GM12892 (cell line): ENCODE measurements at regions not wholly inside any gene's neighbourhood (a gene's known extent, or its start where the extent isn't known, plus 50 kb on each side); places are given as distances from the start of the nearest gene placed in this dataset.
"Not testable (repeated sequence)": the region's sequence is repeated elsewhere in the genome, so short reads cannot be mapped to it uniquely, and the experiment has no call there.

Experiments used
- DNase-seq: peaks from one replicate; pipeline ENCODE4 v3.0.0; 2011; ENCODE audit not compliant: insufficient read length
- FAIRE-seq: peaks from 2 replicates; lab custom pipeline; 2011; peaks lifted over from hg19 to GRCh38; lab: Jason Lieb, UNC
- POLR2A ChIP-seq: IDR thresholded peaks from 2 replicates; pipeline ENCODE4 v1.6.1; 2011; ENCODE audit warnings: low read depth, low read length, control low read depth
- POLR2AphosphoS5 ChIP-seq: IDR thresholded peaks from 2 replicates; pipeline ENCODE4 v1.6.1; 2011; ENCODE audit warnings: low read depth, low read length, control low read depth
- TAF1 ChIP-seq: IDR thresholded peaks from 2 replicates; pipeline ENCODE4 v1.6.1; 2011; ENCODE audit warnings: low read depth, mild to moderate bottlenecking, control low read depth, low read length, borderline replicate concordance

- DNase-seq, FAIRE-seq: not testable (repeated sequence)
Measured at GRCh38 chr21:5098010-5098743, 5423.2 kb upstream of the TPTE start.

- not testable (repeated sequence) for FAIRE-seq, DNase-seq
Measured at GRCh38 chr21:5100604-5101174, 5420.7 kb upstream of the TPTE start.

DNA sequence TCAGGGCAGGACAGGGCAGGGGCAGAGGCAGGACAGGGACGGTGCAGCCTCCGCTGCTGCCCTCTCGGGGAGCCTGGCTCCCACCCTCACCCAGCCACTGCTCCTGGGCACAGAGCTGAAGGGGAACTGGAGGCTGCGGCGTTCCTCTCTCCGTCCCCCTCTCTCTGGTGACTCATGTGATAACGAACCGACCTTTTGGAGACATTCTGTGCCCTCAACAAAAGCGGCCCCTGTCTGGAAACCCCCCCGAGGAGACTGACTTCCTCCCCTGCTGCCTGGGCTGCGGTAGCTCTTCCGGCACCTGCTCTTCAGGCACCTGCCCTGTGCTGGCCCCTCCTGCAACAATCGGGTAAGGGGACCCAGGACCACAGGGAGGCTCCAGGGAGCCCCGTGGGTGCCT lies 5419.6 kb upstream of the TPTE start:
- DNase-seq, result not testable (repeated sequence)

GRCh38 chr21:5103880-5104561 lies 5417.4 kb upstream of the TPTE start:
- DNase-seq, FAIRE-seq: not testable (repeated sequence)

More for the DNA sequence above, 5419.6 kb upstream of the TPTE start:
- FAIRE-seq, result not testable (repeated sequence)
- TF ChIP-seq POLR2A (peak; percentile 44; the same call in 1 of the 2 replicates), POLR2AphosphoS5 (0 out of 2 replicates have a peak, but pooled peaks have one; percentile 35), TAF1 (0 out of 2 replicates have a peak, but pooled peaks have one; percentile 26)

GRCh38 chr21:5104562-5104928 lies 5416.8 kb upstream of the TPTE start:
- not testable (repeated sequence) for DNase-seq, FAIRE-seq

GRCh38 chr21:5105939-5106708 lies 5415.3 kb upstream of the TPTE start:
- DNase-seq, FAIRE-seq: not testable (repeated sequence)

DNA sequence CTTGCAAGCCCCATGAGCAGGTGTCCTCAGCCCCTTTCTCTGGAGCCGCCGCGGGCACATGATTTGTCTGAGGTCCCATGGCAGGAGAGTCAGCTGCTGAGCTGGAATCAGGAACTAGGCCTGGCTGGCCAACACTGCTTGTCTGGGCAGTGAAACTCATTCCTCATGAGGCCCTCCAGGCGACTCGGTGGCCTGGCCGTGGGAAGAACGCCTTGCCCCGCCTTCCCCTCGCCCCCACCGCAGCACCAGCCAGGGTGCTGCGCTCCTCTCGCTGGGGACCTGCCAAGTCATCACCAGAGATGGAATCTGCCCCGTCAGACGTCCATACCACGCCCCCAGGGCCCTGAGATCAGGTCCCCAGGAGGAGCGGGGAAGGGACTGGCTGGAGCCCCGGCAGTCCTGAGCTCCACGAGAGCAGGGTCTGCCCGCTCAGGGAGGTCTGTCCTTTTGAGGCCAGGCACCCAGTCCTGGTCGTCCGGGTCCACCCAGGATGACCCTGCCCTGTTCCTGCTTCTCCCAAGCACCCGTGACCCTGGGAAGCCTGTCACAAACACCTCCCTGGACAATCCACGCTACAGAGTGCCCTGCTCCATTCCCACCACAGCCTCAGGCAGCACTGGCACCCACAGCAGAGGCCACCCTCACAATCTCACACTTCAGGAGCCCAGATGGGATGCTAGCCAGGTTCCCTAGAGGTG lies 5414.5 kb upstream of the TPTE start:
- not testable (repeated sequence) for DNase-seq, FAIRE-seq

- FAIRE-seq, DNase-seq: not testable (repeated sequence)
Measured at GRCh38 chr21:5107637-5108036, 5413.7 kb upstream of the TPTE start.

- not testable (repeated sequence) for DNase-seq, FAIRE-seq
Measured at GRCh38 chr21:5108048-5108775, 5413.2 kb upstream of the TPTE start.

DNA sequence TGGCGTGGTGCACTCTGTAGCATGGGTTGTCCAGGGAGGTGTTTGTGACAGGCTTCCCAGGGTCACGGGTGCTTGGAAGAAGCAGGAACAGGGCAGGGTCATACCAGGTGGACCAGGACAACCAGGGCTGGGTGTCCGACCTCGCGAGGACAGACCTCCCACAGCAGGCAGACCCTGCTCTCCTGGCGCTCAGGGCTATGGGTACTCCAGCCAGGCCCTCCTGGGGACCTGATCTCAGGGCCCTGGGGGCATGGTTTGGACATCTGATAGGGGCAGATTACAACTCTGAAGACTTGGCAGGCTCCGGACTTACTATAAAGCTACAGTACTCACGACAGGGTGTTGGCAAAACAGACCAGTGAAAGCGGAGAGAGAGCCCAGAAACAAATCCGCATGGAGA lies 5410.2 kb upstream of the TPTE start:
- DNase-seq, FAIRE-seq: not testable (repeated sequence)

DNA sequence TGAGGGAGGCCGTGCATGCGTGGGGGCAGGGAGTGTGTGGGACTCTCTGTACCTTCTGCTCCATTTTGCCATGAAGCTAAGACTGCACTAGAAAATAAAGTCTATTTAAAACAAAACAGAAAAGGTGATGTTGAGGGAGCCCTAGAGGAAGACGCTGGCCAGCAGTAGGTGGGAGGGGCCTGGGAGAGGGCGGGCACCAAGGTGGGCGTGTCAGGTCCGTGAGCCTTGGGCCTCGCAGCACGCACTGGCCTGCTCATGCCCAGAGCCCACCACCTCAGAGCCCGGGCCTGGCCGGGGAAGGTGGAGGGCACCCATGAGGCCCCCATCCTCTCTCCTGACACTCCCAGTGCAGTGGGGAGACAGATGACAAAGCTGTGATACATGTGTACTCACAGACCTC lies 5408.3 kb upstream of the TPTE start:
- FAIRE-seq, DNase-seq: not testable (repeated sequence)

DNA sequence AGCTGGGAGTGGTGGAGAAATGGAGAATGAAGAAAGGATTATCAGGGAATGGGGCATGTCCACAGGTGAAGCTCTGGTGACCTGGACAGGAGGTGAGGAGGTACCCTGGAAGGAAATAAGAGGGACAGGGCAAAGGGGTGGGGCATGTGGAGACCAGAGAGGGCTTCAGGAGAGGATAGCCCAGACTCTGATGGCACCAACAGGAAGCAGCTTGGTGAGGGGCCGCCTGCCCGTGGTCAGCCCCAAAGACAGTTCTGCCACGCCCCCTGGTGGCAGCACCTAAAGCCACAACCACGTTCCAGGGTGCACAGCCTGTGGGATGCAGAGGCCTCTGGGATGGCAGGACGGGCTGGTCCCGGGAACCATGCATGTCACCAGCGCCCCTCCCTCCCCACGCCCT lies 5406.9 kb upstream of the TPTE start:
- DNase-seq, FAIRE-seq: not testable (repeated sequence)

DNA sequence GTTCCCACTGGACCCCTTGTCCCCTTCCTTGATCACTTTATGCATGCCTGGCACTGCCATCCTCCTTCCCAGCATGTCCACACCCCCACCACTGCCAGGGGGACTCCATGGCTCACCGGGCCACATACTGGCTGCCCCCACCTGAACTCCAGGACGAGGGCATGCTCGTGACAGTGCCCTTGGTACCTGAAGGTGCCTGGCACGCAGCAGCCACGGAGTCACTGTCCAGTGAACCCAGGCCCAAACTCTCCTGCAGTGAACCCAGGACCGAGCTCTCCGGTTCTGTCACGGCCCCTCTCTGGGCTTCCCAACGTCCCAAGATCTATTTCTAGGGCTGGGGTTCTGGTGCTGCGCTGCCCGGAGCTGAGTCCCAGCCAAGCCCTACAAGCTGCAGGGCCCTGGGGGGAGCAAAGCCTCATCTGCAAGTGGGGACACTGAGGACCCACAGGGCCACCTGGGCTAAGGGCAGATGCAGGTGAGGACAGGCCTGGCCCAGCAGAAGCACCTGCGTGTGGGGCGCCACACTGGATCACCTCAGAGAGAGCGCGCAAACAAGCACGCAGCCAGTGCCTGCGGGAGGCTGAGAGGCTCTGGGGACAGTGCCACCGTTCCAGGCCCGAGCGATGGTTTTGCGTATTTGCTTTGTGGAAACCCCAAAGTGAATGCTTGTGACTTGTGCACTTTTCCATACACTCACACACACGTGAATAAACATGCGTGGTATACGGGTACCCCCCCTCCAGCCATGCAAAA lies 5406.3 kb upstream of the TPTE start:
- DNase-seq, FAIRE-seq: not testable (repeated sequence)

GRCh38 chr21:5115646-5116343 lies 5405.6 kb upstream of the TPTE start:
- FAIRE-seq, DNase-seq: not testable (repeated sequence)

- not testable (repeated sequence) for DNase-seq, FAIRE-seq
Measured at GRCh38 chr21:5116344-5117123, 5404.8 kb upstream of the TPTE start.

DNA sequence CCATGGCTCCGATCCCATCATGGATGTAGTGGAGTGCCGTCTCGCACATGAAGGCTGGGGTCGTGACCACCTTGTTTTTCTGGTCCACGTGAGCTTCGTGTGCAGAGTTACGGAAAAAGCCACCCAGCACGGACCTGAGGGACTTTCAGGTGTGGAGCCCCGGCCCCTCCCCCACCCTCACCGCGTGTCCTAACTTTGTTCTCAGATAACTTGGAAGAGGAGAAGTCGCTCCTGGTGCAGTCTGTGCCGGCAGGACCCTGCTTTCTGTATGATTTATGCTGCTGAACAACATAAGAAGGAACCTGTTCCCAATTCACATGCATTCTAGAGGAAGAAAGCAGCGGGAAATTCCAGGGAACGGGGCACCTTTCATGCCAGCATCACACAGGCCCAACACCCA lies 5404.2 kb upstream of the TPTE start:
- DNase-seq, FAIRE-seq: not testable (repeated sequence)
